Breast epithelium (tissue), 3 donors: ENCODE measurements at regions not wholly inside any gene's neighbourhood (a gene's known extent, or its start where the extent isn't known, plus 50 kb on each side); places are given as distances from the start of the nearest gene placed in this dataset.

Experiments used
- CTCF ChIP-seq, 3 donors: fragments of 450-650 bp; IDR thresholded peaks; one replicate each; pipeline ENCODE4 v1.5.1; 2016 to 2017; ENCODE audit warnings: antibody characterized with exemption in 3 of 3, mild to moderate bottlenecking in 3 of 3, moderate library complexity in 3 of 3
- POLR2AphosphoS5 ChIP-seq, 3 donors: sonication (generic); formaldehyde crosslinking; IDR thresholded peaks; one replicate each; pipeline ENCODE4 v1.6.1; 2017; ENCODE audit warnings: antibody characterized with exemption in 3 of 3

- TF ChIP-seq CTCF (IDR thresholded peaks at IDR 0.05) (no peak), POLR2AphosphoS5 (IDR thresholded peaks at IDR 0.05) (no peak)
These were observed 65.8 kb upstream of the BCL9 start for GRCh38 chr1:147475488-147475887.
